ENCODE measurements at regions not wholly inside any gene's neighbourhood (a gene's known extent, or its start where the extent isn't known, plus 50 kb on each side); places are given as distances from the start of the nearest gene placed in this dataset.

- no peaks in the 10 kb centered on the region for H3K36me3 ChIP-seq (ENCODE audit: insufficient read depth, low read length)
- no peak overlapping the region for H3K27ac ChIP-seq (ENCODE audit: low read depth, low read length)
- CTCF ChIA-PET (ENCODE audit: partially characterized antibody), result no interaction called here
- no peak overlapping the region for H3K4me3 ChIP-seq (ENCODE audit: low read length in 2 of 2)
- no peak overlapping the region for H3K4me3 Mint-ChIP-seq
- no peaks in the 10 kb centered on the region for H3K4me1 Mint-ChIP-seq
- DNase-seq, result no peak
- peaks cover 0 to 2% of the 10 kb centered on the region in 2 donors for H3K27me3 Mint-ChIP-seq
- no peak overlapping the region for H3K27ac Mint-ChIP-seq
- H3K36me3 Mint-ChIP-seq, result peaks cover 1 to 5% of the 10 kb centered on the region in 2 donors
- H3K27me3 ChIP-seq (ENCODE audit: insufficient read depth, low read length), result no peaks in the 10 kb centered on the region
- H3K4me1 ChIP-seq (ENCODE audit: insufficient read depth, low read length), result no peaks in the 10 kb centered on the region
- POLR2A ChIA-PET (ENCODE audit: partially characterized antibody), result no interaction called here
- no peaks in the 10 kb centered on the region for H3K9me3 ChIP-seq (ENCODE audit: control insufficient read depth in 1 of 2, low read length in 2 of 2)
- intact Hi-C loops (cut with micrococcal nuclease), result no loop called here
- H3K9me3 Mint-ChIP-seq, result peaks cover 0 to 25% (median 20%) of the 10 kb centered on the region in 8 donors
These were observed 85.3 kb upstream of the CD180 start for GRCh38 chr5:67281874-67282273.

GRCh38 chr5:67273689-67274356 is 77.2 kb upstream of the CD180 start:
- H3K27me3 ChIP-seq (ENCODE audit: insufficient read depth, low read length), result no peaks in the 10 kb centered on the region
- Mint-ChIP-seq H3K27me3 (no peaks in the 10 kb centered on the region), H3K4me3 (no peak overlapping the region), H3K4me1 (no peaks in the 10 kb centered on the region), H3K27ac (no peak overlapping the region), H3K36me3 (peaks cover 1 to 5% of the 10 kb centered on the region in 2 donors), H3K9me3 (peaks cover 0 to 20% (median 15%) of the 10 kb centered on the region in 8 donors)
- H3K36me3 ChIP-seq (ENCODE audit: insufficient read depth, low read length), result no peaks in the 10 kb centered on the region
- DNase-seq, result no peak
- no peak overlapping the region for H3K4me3 ChIP-seq (ENCODE audit: low read length in 2 of 2)
- CTCF ChIA-PET (ENCODE audit: partially characterized antibody), result no interaction called here
- H3K27ac ChIP-seq (ENCODE audit: low read depth, low read length), result no peak overlapping the region
- POLR2A ChIA-PET (ENCODE audit: partially characterized antibody), result no interaction called here
- intact Hi-C loops (cut with micrococcal nuclease), result no loop called here
- no peaks in the 10 kb centered on the region for H3K4me1 ChIP-seq (ENCODE audit: insufficient read depth, low read length)
- H3K9me3 ChIP-seq (ENCODE audit: control insufficient read depth in 1 of 2, low read length in 2 of 2), result no peaks in the 10 kb centered on the region

GRCh38 chr5:67272453-67273130 is 76.0 kb upstream of the CD180 start:
- H3K4me3 ChIP-seq (ENCODE audit: low read length in 2 of 2), result no peak overlapping the region

GRCh38 chr5:67268231-67269021 is 71.8 kb upstream of the CD180 start:
- intact Hi-C loops (cut with micrococcal nuclease), result no loop called here
- ChIA-PET CTCF (ENCODE audit: partially characterized antibody) (no interaction called here), POLR2A (ENCODE audit: partially characterized antibody) (no interaction called here)
- Mint-ChIP-seq H3K9me3 (peaks cover 0 to 5% (median 0%) of the 10 kb centered on the region in 8 donors), H3K27me3 (peaks cover 0 to under 1% of the 10 kb centered on the region in 2 donors), H3K4me3 (no peak overlapping the region), H3K36me3 (no peaks in the 10 kb centered on the region), H3K27ac (no peak overlapping the region), H3K4me1 (no peaks in the 10 kb centered on the region)
- Histone ChIP-seq H3K4me1 (ENCODE audit: insufficient read depth, low read length) (no peaks in the 10 kb centered on the region), H3K36me3 (ENCODE audit: insufficient read depth, low read length) (no peaks in the 10 kb centered on the region), H3K9me3 (ENCODE audit: control insufficient read depth in 1 of 2, low read length in 2 of 2) (no peaks in the 10 kb centered on the region), H3K27ac (ENCODE audit: low read depth, low read length) (no peak overlapping the region), H3K27me3 (ENCODE audit: insufficient read depth, low read length) (no peaks in the 10 kb centered on the region), H3K4me3 (ENCODE audit: low read length in 2 of 2) (no peak overlapping the region)
- no peak for DNase-seq

More at GRCh38 chr5:67272453-67273130, 76.0 kb upstream of the CD180 start:
- H3K9me3 Mint-ChIP-seq, result peaks cover 0 to 7% (median 5%) of the 10 kb centered on the region in 8 donors
- H3K4me1 ChIP-seq (ENCODE audit: insufficient read depth, low read length), result no peaks in the 10 kb centered on the region
- H3K27me3 Mint-ChIP-seq, result no peaks in the 10 kb centered on the region
- no peaks in the 10 kb centered on the region for H3K9me3 ChIP-seq (ENCODE audit: control insufficient read depth in 1 of 2, low read length in 2 of 2)
- H3K4me1 Mint-ChIP-seq, result no peaks in the 10 kb centered on the region
- intact Hi-C loops (cut with micrococcal nuclease), result no loop called here
- no peaks in the 10 kb centered on the region for H3K27me3 ChIP-seq (ENCODE audit: insufficient read depth, low read length)
- DNase-seq, result no peak
- H3K27ac Mint-ChIP-seq, result no peak overlapping the region
- ChIA-PET POLR2A (ENCODE audit: partially characterized antibody) (no interaction called here), CTCF (ENCODE audit: partially characterized antibody) (no interaction called here)
- H3K27ac ChIP-seq (ENCODE audit: low read depth, low read length), result no peak overlapping the region
- H3K36me3 Mint-ChIP-seq, result peaks cover 0 to 2% of the 10 kb centered on the region in 2 donors
- no peaks in the 10 kb centered on the region for H3K36me3 ChIP-seq (ENCODE audit: insufficient read depth, low read length)
- H3K4me3 Mint-ChIP-seq, result no peak overlapping the region

- Histone ChIP-seq H3K4me3 (ENCODE audit: low read length in 2 of 2) (no peak overlapping the region), H3K36me3 (ENCODE audit: insufficient read depth, low read length) (no peaks in the 10 kb centered on the region), H3K27me3 (ENCODE audit: insufficient read depth, low read length) (no peaks in the 10 kb centered on the region), H3K27ac (ENCODE audit: low read depth, low read length) (no peak overlapping the region), H3K9me3 (ENCODE audit: control insufficient read depth in 1 of 2, low read length in 2 of 2) (no peaks in the 10 kb centered on the region), H3K4me1 (ENCODE audit: insufficient read depth, low read length) (no peaks in the 10 kb centered on the region)
- Mint-ChIP-seq H3K4me3 (no peak overlapping the region), H3K4me1 (no peaks in the 10 kb centered on the region), H3K27ac (no peak overlapping the region), H3K9me3 (peaks cover 0 to 5% (median 0%) of the 10 kb centered on the region in 8 donors), H3K36me3 (no peaks in the 10 kb centered on the region), H3K27me3 (peaks cover 0 to 4% of the 10 kb centered on the region in 2 donors)
- ChIA-PET POLR2A (ENCODE audit: partially characterized antibody) (no interaction called here), CTCF (ENCODE audit: partially characterized antibody) (interaction anchor here (1.0 kb wide), 1 partner anchor 21 kb away, joined by 3 read pairs; no protein-coding TSS in a partner anchor)
- DNase-seq, result no peak
- intact Hi-C loops (cut with micrococcal nuclease), result no loop called here
These were observed 71.1 kb upstream of the CD180 start for GRCh38 chr5:67267512-67268216.

GRCh38 chr5:67266654-67267350 is 70.2 kb upstream of the CD180 start:
- H3K9me3 Mint-ChIP-seq, result peaks cover 0 to 5% (median 0%) of the 10 kb centered on the region in 8 donors
- no peak overlapping the region for H3K4me3 ChIP-seq (ENCODE audit: low read length in 2 of 2)
- H3K4me1 ChIP-seq (ENCODE audit: insufficient read depth, low read length), result no peaks in the 10 kb centered on the region
- ChIA-PET POLR2A (ENCODE audit: partially characterized antibody) (no interaction called here), CTCF (ENCODE audit: partially characterized antibody) (interaction anchor here (1.0 kb wide), 1 partner anchor 20 kb away, joined by 3 read pairs; no protein-coding TSS in a partner anchor)
- H3K27ac Mint-ChIP-seq, result no peak overlapping the region
- H3K4me3 Mint-ChIP-seq, result no peak overlapping the region
- H3K36me3 Mint-ChIP-seq, result no peaks in the 10 kb centered on the region
- H3K9me3 ChIP-seq (ENCODE audit: control insufficient read depth in 1 of 2, low read length in 2 of 2), result no peaks in the 10 kb centered on the region
- H3K36me3 ChIP-seq (ENCODE audit: insufficient read depth, low read length), result no peaks in the 10 kb centered on the region
- H3K27ac ChIP-seq (ENCODE audit: low read depth, low read length), result no peak overlapping the region
- H3K4me1 Mint-ChIP-seq, result no peaks in the 10 kb centered on the region
- intact Hi-C loops (cut with micrococcal nuclease), result no loop called here
- H3K27me3 ChIP-seq (ENCODE audit: insufficient read depth, low read length), result no peaks in the 10 kb centered on the region
- no peak for DNase-seq
- peaks cover 0 to 4% of the 10 kb centered on the region in 2 donors for H3K27me3 Mint-ChIP-seq
